ENCODE measurements at regions not wholly inside any gene's neighbourhood (a gene's known extent, or its start where the extent isn't known, plus 50 kb on each side); places are given as distances from the start of the nearest gene placed in this dataset.

GRCh38 chrX:39559229-39559628, 538.5 kb downstream of the BCOR start:
- Histone ChIP-seq H3K9me1 (ENCODE audit: control insufficient read depth, insufficient read depth, low read length) (no peaks in the 10 kb centered on the region), H3K9ac (ENCODE audit: insufficient read depth in 1 of 2, low read depth in 2 of 2, low read length in 2 of 2) (no peak overlapping the region), H3K27ac (ENCODE audit: extremely low read depth, low read depth, low read length) (no peak overlapping the region), H3K4me2 (ENCODE audit: insufficient read depth, low read length) (no peak overlapping the region), H4K20me1 (replicated peaks; ENCODE audit: control insufficient read depth, insufficient read depth, low read length) (no peaks in the 10 kb centered on the region), H3K36me3 (ENCODE audit: control insufficient read depth, insufficient read depth, low read length) (no peaks in the 10 kb centered on the region), H2AFZ (ENCODE audit: low read depth, low read length) (no peak overlapping the region), H3K27me3 (ENCODE audit: control insufficient read depth in 2 of 2, insufficient read depth in 2 of 2, low read length in 2 of 2) (no peaks in the 10 kb centered on the region; a peak in 1 of 5 replicates), H3K79me2 (ENCODE audit: control insufficient read depth, insufficient read depth, low read length) (no peaks in the 10 kb centered on the region), H3K4me1 (replicated peaks in 1 of 2; ENCODE audit: control insufficient read depth in 2 of 2, insufficient read depth in 2 of 2, low read length in 2 of 2) (no peaks in the 10 kb centered on the region; a peak in 1 of 5 replicates), H3K4me3 (no peak overlapping the region), H3K9me3 (replicated peaks; ENCODE audit: control insufficient read depth, insufficient read depth, low read depth, low read length) (no peaks in the 10 kb centered on the region)
- ATAC-seq (no peak), DNase-seq (ENCODE audit: extremely low read depth in 1 of 4, low spot score in 3 of 4) (no peak), FAIRE-seq (no peak)
- intact Hi-C loops (cut with micrococcal nuclease), result no loop called here
- in situ Hi-C loops (cut with MboI), result no loop called here
- ChIA-PET POLR2A (no interaction called here), CTCF (ENCODE audit: low intra/inter-chr PET ratio) (no interaction called here)
- no TSS peak for BruUV-seq (replicated peaks)
- 8% methylated on average over 4 of the region's 4 CpGs for WGBS (ENCODE audit: insufficient coverage, low coverage, missing lambda C conversion rate)
- TF ChIP-seq ZNF24 (IDR thresholded peaks at IDR 0.05), result no peak
- TF ChIP-seq PRDM10 (IDR thresholded peaks at IDR 0.05; ENCODE audit: partially characterized antibody), result no peak
- no peak for TF ChIP-seq CEBPZ (IDR thresholded peaks at IDR 0.05; ENCODE audit: borderline replicate concordance, low read depth, low read length)
- no peak for TF ChIP-seq SNRNP70 (optimal IDR thresholded peaks at IDR 0.05; ENCODE audit: low read depth, low read length)
- no peak for TF ChIP-seq XRCC4 (IDR thresholded peaks at IDR 0.05; ENCODE audit: extremely low read depth, insufficient read depth, insufficient read length)
- no peak for TF ChIP-seq HDAC2 (IDR thresholded peaks at IDR 0.05)
- TF ChIP-seq, protein P1, sequence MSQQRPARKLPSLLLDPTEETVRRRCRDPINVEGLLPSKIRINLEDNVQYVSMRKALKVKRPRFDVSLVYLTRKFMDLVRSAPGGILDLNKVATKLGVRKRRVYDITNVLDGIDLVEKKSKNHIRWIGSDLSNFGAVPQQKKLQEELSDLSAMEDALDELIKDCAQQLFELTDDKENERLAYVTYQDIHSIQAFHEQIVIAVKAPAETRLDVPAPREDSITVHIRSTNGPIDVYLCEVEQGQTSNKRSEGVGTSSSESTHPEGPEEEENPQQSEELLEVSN (IDR thresholded peaks at IDR 0.05; ENCODE audit: borderline replicate concordance in 1 of 2, extremely low read depth in 1 of 2, insufficient read depth in 1 of 2, insufficient read length in 1 of 2, low read depth in 1 of 2, low read length in 1 of 2, poor library complexity in 1 of 2, severe bottlenecking in 1 of 2), result no peak
- TF ChIP-seq, protein P2, sequence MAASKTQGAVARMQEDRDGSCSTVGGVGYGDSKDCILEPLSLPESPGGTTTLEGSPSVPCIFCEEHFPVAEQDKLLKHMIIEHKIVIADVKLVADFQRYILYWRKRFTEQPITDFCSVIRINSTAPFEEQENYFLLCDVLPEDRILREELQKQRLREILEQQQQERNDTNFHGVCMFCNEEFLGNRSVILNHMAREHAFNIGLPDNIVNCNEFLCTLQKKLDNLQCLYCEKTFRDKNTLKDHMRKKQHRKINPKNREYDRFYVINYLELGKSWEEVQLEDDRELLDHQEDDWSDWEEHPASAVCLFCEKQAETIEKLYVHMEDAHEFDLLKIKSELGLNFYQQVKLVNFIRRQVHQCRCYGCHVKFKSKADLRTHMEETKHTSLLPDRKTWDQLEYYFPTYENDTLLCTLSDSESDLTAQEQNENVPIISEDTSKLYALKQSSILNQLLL (CRISPR knock-in tag; IDR thresholded peaks at IDR 0.05; ENCODE audit: borderline replicate concordance), result no peak
- TF ChIP-seq, protein P3, sequence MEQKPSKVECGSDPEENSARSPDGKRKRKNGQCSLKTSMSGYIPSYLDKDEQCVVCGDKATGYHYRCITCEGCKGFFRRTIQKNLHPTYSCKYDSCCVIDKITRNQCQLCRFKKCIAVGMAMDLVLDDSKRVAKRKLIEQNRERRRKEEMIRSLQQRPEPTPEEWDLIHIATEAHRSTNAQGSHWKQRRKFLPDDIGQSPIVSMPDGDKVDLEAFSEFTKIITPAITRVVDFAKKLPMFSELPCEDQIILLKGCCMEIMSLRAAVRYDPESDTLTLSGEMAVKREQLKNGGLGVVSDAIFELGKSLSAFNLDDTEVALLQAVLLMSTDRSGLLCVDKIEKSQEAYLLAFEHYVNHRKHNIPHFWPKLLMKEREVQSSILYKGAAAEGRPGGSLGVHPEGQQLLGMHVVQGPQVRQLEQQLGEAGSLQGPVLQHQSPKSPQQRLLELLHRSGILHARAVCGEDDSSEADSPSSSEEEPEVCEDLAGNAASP (IDR thresholded peaks at IDR 0.05), result no peak
- no peak for TF ChIP-seq FOXM1 (IDR thresholded peaks at IDR 0.05; ENCODE audit: low read depth)
- no peak for TF ChIP-seq FOXM1 (CRISPR knock-in tag; IDR thresholded peaks at IDR 0.05; ENCODE audit: low read depth)
